ENCODE measurements at regions not wholly inside any gene's neighbourhood (a gene's known extent, or its start where the extent isn't known, plus 50 kb on each side); places are given as distances from the start of the nearest gene placed in this dataset.

DNA sequence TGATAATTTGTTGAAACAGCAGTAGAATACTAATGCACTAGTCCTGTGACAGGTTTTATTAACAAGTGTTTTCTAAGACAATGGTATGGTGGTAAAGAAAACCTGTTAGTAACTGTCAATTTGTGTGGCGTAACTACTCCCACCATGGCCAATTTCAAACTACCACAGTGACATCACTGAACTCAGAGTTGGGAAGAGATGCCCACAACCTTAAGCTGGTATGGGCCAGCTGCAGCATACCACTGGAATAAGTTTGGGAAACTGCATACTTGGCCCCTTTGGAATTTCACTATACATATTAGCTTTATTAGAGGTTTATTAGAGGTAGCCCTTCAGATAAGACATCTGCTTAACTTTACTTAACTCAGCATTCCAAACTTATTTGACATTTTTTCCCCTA, 419.4 kb downstream of the NDFIP2 start:
- TF ChIP-seq, protein P1, sequence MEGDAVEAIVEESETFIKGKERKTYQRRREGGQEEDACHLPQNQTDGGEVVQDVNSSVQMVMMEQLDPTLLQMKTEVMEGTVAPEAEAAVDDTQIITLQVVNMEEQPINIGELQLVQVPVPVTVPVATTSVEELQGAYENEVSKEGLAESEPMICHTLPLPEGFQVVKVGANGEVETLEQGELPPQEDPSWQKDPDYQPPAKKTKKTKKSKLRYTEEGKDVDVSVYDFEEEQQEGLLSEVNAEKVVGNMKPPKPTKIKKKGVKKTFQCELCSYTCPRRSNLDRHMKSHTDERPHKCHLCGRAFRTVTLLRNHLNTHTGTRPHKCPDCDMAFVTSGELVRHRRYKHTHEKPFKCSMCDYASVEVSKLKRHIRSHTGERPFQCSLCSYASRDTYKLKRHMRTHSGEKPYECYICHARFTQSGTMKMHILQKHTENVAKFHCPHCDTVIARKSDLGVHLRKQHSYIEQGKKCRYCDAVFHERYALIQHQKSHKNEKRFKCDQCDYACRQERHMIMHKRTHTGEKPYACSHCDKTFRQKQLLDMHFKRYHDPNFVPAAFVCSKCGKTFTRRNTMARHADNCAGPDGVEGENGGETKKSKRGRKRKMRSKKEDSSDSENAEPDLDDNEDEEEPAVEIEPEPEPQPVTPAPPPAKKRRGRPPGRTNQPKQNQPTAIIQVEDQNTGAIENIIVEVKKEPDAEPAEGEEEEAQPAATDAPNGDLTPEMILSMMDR (IDR thresholded peaks at IDR 0.05), result no peak
- no peak for TF ChIP-seq POLR2A (IDR thresholded peaks at IDR 0.05)
